ENCODE measurements at regions not wholly inside any gene's neighbourhood (a gene's known extent, or its start where the extent isn't known, plus 50 kb on each side); places are given as distances from the start of the nearest gene placed in this dataset.

- Histone ChIP-seq H3K4me3 (no peak overlapping the region), H3K9ac (ENCODE audit: insufficient read length) (no peak overlapping the region), H3K27ac (no peak overlapping the region), H3K9me3 (ENCODE audit: low read depth, low read length) (no peaks in the 10 kb centered on the region), H3K36me3 (ENCODE audit: insufficient read depth, low read length) (no peaks in the 10 kb centered on the region)
- DNase-seq (ENCODE audit: low read depth, low spot score) = no peak
- TF ChIP-seq EZH2 (IDR thresholded peaks at IDR 0.05) = no peak
- TF ChIP-seq POLR2AphosphoS5 (IDR thresholded peaks at IDR 0.05; ENCODE audit: borderline replicate concordance, low read depth, low read length) = no peak
- no peak for TF ChIP-seq FOXP2 (optimal IDR thresholded peaks at IDR 0.05; ENCODE audit: control extremely low read depth, extremely low read length, insufficient read depth)
Measured at GRCh38 chr3:23650371-23651140, 155.2 kb upstream of the UBE2E1 start.

GRCh38 chr3:23653647-23654525 is 151.9 kb upstream of the UBE2E1 start:
- H3K27ac ChIP-seq = no peak overlapping the region

GRCh38 chr3:23654571-23654970 is 151.2 kb upstream of the UBE2E1 start:
- Histone ChIP-seq H3K9me3 (ENCODE audit: low read depth, low read length) (no peaks in the 10 kb centered on the region), H3K27ac (no peak overlapping the region), H3K36me3 (ENCODE audit: insufficient read depth, low read length) (no peaks in the 10 kb centered on the region), H3K9ac (ENCODE audit: insufficient read length) (no peak overlapping the region), H3K4me3 (no peak overlapping the region)
- no peak for TF ChIP-seq FOXP2 (optimal IDR thresholded peaks at IDR 0.05; ENCODE audit: control extremely low read depth, extremely low read length, insufficient read depth)
- TF ChIP-seq EZH2 (IDR thresholded peaks at IDR 0.05) = no peak
- no peak for TF ChIP-seq POLR2AphosphoS5 (IDR thresholded peaks at IDR 0.05; ENCODE audit: borderline replicate concordance, low read depth, low read length)
- DNase-seq (ENCODE audit: low read depth, low spot score) = no peak

More at GRCh38 chr3:23653647-23654525, 151.9 kb upstream of the UBE2E1 start:
- H3K4me3 ChIP-seq = no peak overlapping the region
- DNase-seq (ENCODE audit: low read depth, low spot score) = no peak
- no peak overlapping the region for H3K9ac ChIP-seq (ENCODE audit: insufficient read length)
- no peak for TF ChIP-seq POLR2AphosphoS5 (IDR thresholded peaks at IDR 0.05; ENCODE audit: borderline replicate concordance, low read depth, low read length)
- TF ChIP-seq FOXP2 (optimal IDR thresholded peaks at IDR 0.05; ENCODE audit: control extremely low read depth, extremely low read length, insufficient read depth) = no peak
- TF ChIP-seq EZH2 (IDR thresholded peaks at IDR 0.05) = no peak
- H3K9me3 ChIP-seq (ENCODE audit: low read depth, low read length) = no peaks in the 10 kb centered on the region
- no peaks in the 10 kb centered on the region for H3K36me3 ChIP-seq (ENCODE audit: insufficient read depth, low read length)

GRCh38 chr3:23655749-23656148 is 150.0 kb upstream of the UBE2E1 start:
- H3K27ac ChIP-seq = no peak overlapping the region
- no peak overlapping the region for H3K4me3 ChIP-seq

GRCh38 chr3:23656199-23656598 is 149.6 kb upstream of the UBE2E1 start:
- H3K9me3 ChIP-seq (ENCODE audit: low read depth, low read length) = no peaks in the 10 kb centered on the region
- DNase-seq (ENCODE audit: low read depth, low spot score) = no peak
- no peak overlapping the region for H3K9ac ChIP-seq (ENCODE audit: insufficient read length)
- H3K36me3 ChIP-seq (ENCODE audit: insufficient read depth, low read length) = no peaks in the 10 kb centered on the region
- H3K27ac ChIP-seq = no peak overlapping the region
- TF ChIP-seq EZH2 (IDR thresholded peaks at IDR 0.05) (no peak), POLR2AphosphoS5 (IDR thresholded peaks at IDR 0.05; ENCODE audit: borderline replicate concordance, low read depth, low read length) (no peak), FOXP2 (optimal IDR thresholded peaks at IDR 0.05; ENCODE audit: control extremely low read depth, extremely low read length, insufficient read depth) (no peak)
- no peak overlapping the region for H3K4me3 ChIP-seq

More at GRCh38 chr3:23655749-23656148, 150.0 kb upstream of the UBE2E1 start:
- no peaks in the 10 kb centered on the region for H3K9me3 ChIP-seq (ENCODE audit: low read depth, low read length)
- H3K9ac ChIP-seq (ENCODE audit: insufficient read length) = no peak overlapping the region
- H3K36me3 ChIP-seq (ENCODE audit: insufficient read depth, low read length) = no peaks in the 10 kb centered on the region
- DNase-seq (ENCODE audit: low read depth, low spot score) = no peak
- TF ChIP-seq EZH2 (IDR thresholded peaks at IDR 0.05) = no peak

- H3K27ac ChIP-seq = no peak overlapping the region
Measured at GRCh38 chr3:23656821-23657220, 148.9 kb upstream of the UBE2E1 start.

GRCh38 chr3:23657647-23658046 is 148.1 kb upstream of the UBE2E1 start:
- Histone ChIP-seq H3K36me3 (ENCODE audit: insufficient read depth, low read length) (no peaks in the 10 kb centered on the region), H3K4me3 (no peak overlapping the region), H3K9me3 (ENCODE audit: low read depth, low read length) (no peaks in the 10 kb centered on the region), H3K27ac (0 out of 2 replicates have a peak overlapping the region, but pooled peaks have one; percentile 9), H3K9ac (ENCODE audit: insufficient read length) (no peak overlapping the region)
- DNase-seq (ENCODE audit: low read depth, low spot score) = no peak
- TF ChIP-seq EZH2 (IDR thresholded peaks at IDR 0.05) (no peak), POLR2AphosphoS5 (IDR thresholded peaks at IDR 0.05; ENCODE audit: borderline replicate concordance, low read depth, low read length) (no peak), FOXP2 (optimal IDR thresholded peaks at IDR 0.05; ENCODE audit: control extremely low read depth, extremely low read length, insufficient read depth) (no peak)

More at GRCh38 chr3:23656821-23657220, 148.9 kb upstream of the UBE2E1 start:
- H3K36me3 ChIP-seq (ENCODE audit: insufficient read depth, low read length) = no peaks in the 10 kb centered on the region
- H3K9ac ChIP-seq (ENCODE audit: insufficient read length) = no peak overlapping the region
- TF ChIP-seq EZH2 (IDR thresholded peaks at IDR 0.05) (no peak), FOXP2 (optimal IDR thresholded peaks at IDR 0.05; ENCODE audit: control extremely low read depth, extremely low read length, insufficient read depth) (no peak), POLR2AphosphoS5 (IDR thresholded peaks at IDR 0.05; ENCODE audit: borderline replicate concordance, low read depth, low read length) (no peak)
- no peak overlapping the region for H3K4me3 ChIP-seq
- no peak for DNase-seq (ENCODE audit: low read depth, low spot score)
- H3K9me3 ChIP-seq (ENCODE audit: low read depth, low read length) = no peaks in the 10 kb centered on the region

- Histone ChIP-seq H3K9ac (ENCODE audit: insufficient read length) (peak overlapping the region; percentile 15), H3K36me3 (ENCODE audit: insufficient read depth, low read length) (no peaks in the 10 kb centered on the region), H3K9me3 (ENCODE audit: low read depth, low read length) (no peaks in the 10 kb centered on the region), H3K4me3 (no peak overlapping the region), H3K27ac (peak overlapping the region; percentile 50)
- no peak for TF ChIP-seq FOXP2 (optimal IDR thresholded peaks at IDR 0.05; ENCODE audit: control extremely low read depth, extremely low read length, insufficient read depth)
- no peak for TF ChIP-seq EZH2 (IDR thresholded peaks at IDR 0.05)
- no peak for TF ChIP-seq POLR2AphosphoS5 (IDR thresholded peaks at IDR 0.05; ENCODE audit: borderline replicate concordance, low read depth, low read length)
- DNase-seq (ENCODE audit: low read depth, low spot score) = no peak
Measured at GRCh38 chr3:23659274-23659673, 146.5 kb upstream of the UBE2E1 start.

Measured in SK-N-MC (cell line).